Right lobe of liver (tissue), 6 donors: ENCODE measurements at regions not wholly inside any gene's neighbourhood (a gene's known extent, or its start where the extent isn't known, plus 50 kb on each side); places are given as distances from the start of the nearest gene placed in this dataset.

ENCODE experiments used
- ATAC-seq, 4 donors: fragments of 200-7000 bp; cut with Tn5 transposase; one replicate each; pipeline ENCODE4 v1.9.1; 2020; ENCODE audit warnings: mild to moderate bottlenecking in 4 of 4, moderate library complexity in 4 of 4
- DNase-seq, 3 donors: peaks; one replicate each; pipeline ENCODE4 v3.0.0-alpha.2; 2020
- H3K27ac ChIP-seq, 3 donors: fragments of 200-600 bp; one replicate each; pipeline ENCODE4 v1.8.0; 2022
- H3K27me3 ChIP-seq, 2 donors: fragments of 200-600 bp; one replicate each; pipeline ENCODE4 v1.8.0; 2022
- H3K36me3 ChIP-seq, 4 donors: fragments of 200-600 bp; sonication (generic) in 1 of 4; one replicate each; pipeline versions ENCODE4 v1.5.1 to v1.8.0; 2017 to 2022; ENCODE audit warnings: control low read depth in 1 of 4
- H3K4me1 ChIP-seq, 4 donors: fragments of 200-600 bp; sonication (generic) in 1 of 4; one replicate each; pipeline versions ENCODE4 v1.5.1 to v1.8.0; 2017 to 2022; ENCODE audit warnings: control low read depth in 1 of 4
- H3K4me3 ChIP-seq, 3 donors: fragments of 200-600 bp; one replicate each; pipeline ENCODE4 v1.8.0; 2022
- H3K9me3 ChIP-seq, 4 donors: fragments of 200-600 bp; sonication (generic) in 1 of 4; one replicate each; pipeline versions ENCODE4 v1.5.1 to v1.8.0; 2017 to 2022; ENCODE audit warnings: control low read depth in 1 of 4
- POLR2A ChIP-seq: fragments of 450-650 bp; IDR thresholded peaks from one replicate; pipeline ENCODE4 v1.6.1; 2017; ENCODE audit warnings: antibody characterized with exemption, mild to moderate bottlenecking
- WGBS: methylation state at CpG from one replicate; pipeline ENCODE4 v1.1.6; 2018; ENCODE audit warnings: low coverage, low lambda C conversion rate; ENCODE audit not compliant: insufficient coverage; ENCODE audit errors: missing lambda C conversion rate; 5-methylcytosine and 5-hydroxymethylcytosine counted together
- intact Hi-C, 2 donors: fragments of 100-400 bp; cut with DNase I; formaldehyde crosslinking; loops; one replicate each; pipeline versions ENCODE4 v1.11.2 to v1.14.1; 2022
- TF ChIP-seq, protein P1 (sequence below), 4 donors: fragments of 200-600 bp in 3 of 4; fragments of 450-650 bp in 1 of 4; IDR thresholded peaks; one replicate each; pipeline versions ENCODE4 v1.5.1 to v1.8.0; 2016 to 2022; ENCODE audit warnings: antibody characterized with exemption in 4 of 4, mild to moderate bottlenecking in 2 of 4
- donor health status: DM: no; HTN: yes; CAD: no.
- donor health status: DM: no; HTN: no; CAD: no.
- donor health status: DM: no; HTN: no; CAD: no.
- donor health status: DM: no; HTN: yes; CAD: no.
- donor health status: DM: no; HTN: yes; CAD: no.

DNA sequence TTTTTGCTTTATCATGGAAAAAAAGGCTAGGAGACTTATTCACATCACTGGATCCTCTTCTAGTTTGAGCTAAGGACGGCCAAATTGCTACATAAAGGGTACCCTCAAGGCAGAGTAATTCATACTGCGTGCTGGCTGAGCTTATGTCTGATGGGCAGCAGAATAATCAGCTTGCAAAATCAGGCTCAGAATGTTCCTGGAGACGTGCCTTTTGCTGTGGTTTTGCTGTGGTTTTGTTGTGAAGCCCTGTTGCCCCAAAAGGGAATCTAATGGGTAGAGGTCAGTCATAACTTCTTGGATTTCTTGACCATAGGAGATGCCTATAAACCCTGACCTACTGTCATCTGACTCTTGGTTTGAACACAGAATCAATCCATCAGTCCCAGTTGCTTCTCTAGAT lies 189.9 kb downstream of the SOX2 start:
- Histone ChIP-seq H3K4me1 (no peaks in the 10 kb centered on the region), H3K36me3 (no peaks in the 10 kb centered on the region), H3K9me3 (no peaks in the 10 kb centered on the region), H3K27me3 (no peaks in the 10 kb centered on the region), H3K27ac (no peak overlapping the region), H3K4me3 (no peak overlapping the region)
- intact Hi-C loops: no loop called here
- ATAC-seq (no peak), DNase-seq (no peak)
- WGBS: 21% methylated on average over 2 of the region's 3 CpGs
- TF ChIP-seq POLR2A: no peak
- TF ChIP-seq, protein P1, sequence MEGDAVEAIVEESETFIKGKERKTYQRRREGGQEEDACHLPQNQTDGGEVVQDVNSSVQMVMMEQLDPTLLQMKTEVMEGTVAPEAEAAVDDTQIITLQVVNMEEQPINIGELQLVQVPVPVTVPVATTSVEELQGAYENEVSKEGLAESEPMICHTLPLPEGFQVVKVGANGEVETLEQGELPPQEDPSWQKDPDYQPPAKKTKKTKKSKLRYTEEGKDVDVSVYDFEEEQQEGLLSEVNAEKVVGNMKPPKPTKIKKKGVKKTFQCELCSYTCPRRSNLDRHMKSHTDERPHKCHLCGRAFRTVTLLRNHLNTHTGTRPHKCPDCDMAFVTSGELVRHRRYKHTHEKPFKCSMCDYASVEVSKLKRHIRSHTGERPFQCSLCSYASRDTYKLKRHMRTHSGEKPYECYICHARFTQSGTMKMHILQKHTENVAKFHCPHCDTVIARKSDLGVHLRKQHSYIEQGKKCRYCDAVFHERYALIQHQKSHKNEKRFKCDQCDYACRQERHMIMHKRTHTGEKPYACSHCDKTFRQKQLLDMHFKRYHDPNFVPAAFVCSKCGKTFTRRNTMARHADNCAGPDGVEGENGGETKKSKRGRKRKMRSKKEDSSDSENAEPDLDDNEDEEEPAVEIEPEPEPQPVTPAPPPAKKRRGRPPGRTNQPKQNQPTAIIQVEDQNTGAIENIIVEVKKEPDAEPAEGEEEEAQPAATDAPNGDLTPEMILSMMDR (IDR thresholded peaks at IDR 0.05): no peak

DNA sequence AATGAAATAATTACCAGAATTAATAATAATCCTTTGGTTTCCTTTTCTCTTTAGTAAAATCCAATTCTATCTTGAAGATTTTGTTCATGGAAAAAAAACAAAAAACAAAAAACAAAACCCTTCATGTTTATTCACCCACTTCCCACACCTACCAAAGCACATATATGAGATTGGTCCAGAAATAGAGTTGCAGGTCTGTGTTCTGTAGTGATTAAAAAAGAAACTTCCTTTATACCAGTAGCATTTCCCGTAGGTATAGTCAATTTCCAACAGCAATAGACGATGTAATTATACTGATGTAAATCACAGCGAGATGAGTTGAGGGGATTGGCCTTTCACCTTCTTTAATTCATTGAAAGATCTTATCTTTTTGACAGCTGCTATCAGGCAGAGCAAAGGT lies 194.6 kb downstream of the SOX2 start:
- Histone ChIP-seq H3K4me1 (no peaks in the 10 kb centered on the region), H3K36me3 (no peaks in the 10 kb centered on the region), H3K9me3 (no peaks in the 10 kb centered on the region), H3K27ac (no peak overlapping the region), H3K27me3 (no peaks in the 10 kb centered on the region), H3K4me3 (no peak overlapping the region)
- no peak for TF ChIP-seq POLR2A
- TF ChIP-seq, protein P1 (IDR thresholded peaks at IDR 0.05): no peak
- ATAC-seq (no peak), DNase-seq (no peak)
- WGBS: 68% methylated on average over 3 of the region's 3 CpGs
- intact Hi-C loops: no loop called here

DNA sequence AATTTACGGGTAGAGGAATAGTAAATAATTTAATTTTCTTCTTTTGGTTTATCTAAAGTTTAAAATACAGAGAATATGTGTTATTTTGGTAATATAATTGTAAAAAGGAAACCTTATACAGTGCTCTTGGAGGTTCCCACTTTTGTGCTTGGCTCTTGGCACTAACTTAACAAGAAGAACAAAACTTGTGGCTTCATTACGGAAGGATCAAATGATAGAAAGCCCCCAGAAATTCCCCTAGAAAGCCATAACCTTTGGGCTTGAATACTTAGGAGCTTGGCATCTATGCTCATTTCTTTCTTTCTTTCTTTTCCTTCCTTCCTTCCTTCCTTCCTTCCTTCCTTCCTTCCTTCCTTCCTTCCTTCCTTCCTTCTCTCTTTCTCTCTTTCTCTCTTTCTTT lies 197.5 kb downstream of the SOX2 start:
- no peak overlapping the region for H3K27ac ChIP-seq
- no peak for DNase-seq
- 67% methylated on average over 2 of the region's 2 CpGs for WGBS
- H3K36me3 ChIP-seq: no peaks in the 10 kb centered on the region
- H3K4me3 ChIP-seq: no peak overlapping the region
- H3K27me3 ChIP-seq: no peaks in the 10 kb centered on the region
- intact Hi-C loops: no loop called here
- ATAC-seq: no peak
- TF ChIP-seq, protein P1 (IDR thresholded peaks at IDR 0.05): no peak
- TF ChIP-seq POLR2A: no peak
- H3K9me3 ChIP-seq: no peaks in the 10 kb centered on the region
- no peaks in the 10 kb centered on the region for H3K4me1 ChIP-seq

DNA sequence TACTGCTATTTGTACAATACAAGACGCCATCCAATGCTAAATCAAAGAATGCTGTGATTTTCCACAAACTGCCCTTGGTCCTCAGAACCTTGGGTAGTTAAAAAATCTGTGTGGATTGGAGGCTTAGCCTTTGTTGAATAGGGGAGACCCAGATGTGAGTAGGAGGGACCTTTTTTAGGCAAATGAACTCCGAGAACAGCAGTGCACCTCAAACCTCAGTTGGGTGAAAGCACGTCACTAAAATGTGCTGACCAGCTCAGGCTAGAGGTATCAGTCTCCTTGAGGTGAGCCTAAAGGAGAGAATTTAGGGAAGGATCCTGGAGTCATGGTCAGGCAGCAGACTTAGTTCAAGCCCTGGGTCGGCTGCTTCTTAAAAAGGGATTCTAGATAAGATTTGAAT lies 200.7 kb downstream of the SOX2 start:
- no peak for TF ChIP-seq POLR2A
- TF ChIP-seq, protein P1 (IDR thresholded peaks at IDR 0.05): no peak
- 38% methylated on average over 3 of the region's 4 CpGs for WGBS
- intact Hi-C loops: no loop called here
- Histone ChIP-seq H3K4me3 (no peak overlapping the region), H3K36me3 (no peaks in the 10 kb centered on the region), H3K4me1 (no peaks in the 10 kb centered on the region), H3K9me3 (no peaks in the 10 kb centered on the region), H3K27ac (no peak overlapping the region), H3K27me3 (no peaks in the 10 kb centered on the region)
- DNase-seq (no peak), ATAC-seq (no peak)

DNA sequence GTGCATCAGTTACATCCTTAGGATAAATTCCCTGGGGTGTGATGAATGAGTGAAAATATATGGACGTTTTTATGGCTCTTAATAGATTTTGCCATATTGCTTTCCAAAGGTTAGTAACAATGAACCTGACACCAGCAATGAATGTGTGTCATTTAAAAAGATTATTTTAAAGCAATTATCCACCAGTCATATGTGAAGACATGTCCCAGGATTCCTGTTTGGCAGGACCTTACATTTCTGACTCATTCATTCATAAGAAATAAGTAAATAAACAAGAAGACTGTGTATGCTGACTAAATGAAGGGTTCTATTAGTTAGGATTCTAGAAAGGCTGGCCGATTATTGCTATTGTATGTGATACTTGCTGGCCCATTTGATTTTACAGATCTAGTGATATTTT lies 201.5 kb downstream of the SOX2 start:
- intact Hi-C loops: no loop called here
- no peak for ATAC-seq
- DNase-seq: no peak
- no peak for TF ChIP-seq POLR2A
- TF ChIP-seq, protein P1 (IDR thresholded peaks at IDR 0.05): no peak
- no peaks in the 10 kb centered on the region for H3K4me1 ChIP-seq
- no peak overlapping the region for H3K27ac ChIP-seq
- WGBS: 32% methylated on average over 2 of the region's 2 CpGs
- H3K4me3 ChIP-seq: no peak overlapping the region
- H3K27me3 ChIP-seq: no peaks in the 10 kb centered on the region
- no peaks in the 10 kb centered on the region for H3K9me3 ChIP-seq
- no peaks in the 10 kb centered on the region for H3K36me3 ChIP-seq
